ENCODE measurements at regions not wholly inside any gene's neighbourhood (a gene's known extent, or its start where the extent isn't known, plus 50 kb on each side); places are given as distances from the start of the nearest gene placed in this dataset.
A peak's percentile ranks its signal among the peaks of the same experiment; 100 is the strongest.

DNA sequence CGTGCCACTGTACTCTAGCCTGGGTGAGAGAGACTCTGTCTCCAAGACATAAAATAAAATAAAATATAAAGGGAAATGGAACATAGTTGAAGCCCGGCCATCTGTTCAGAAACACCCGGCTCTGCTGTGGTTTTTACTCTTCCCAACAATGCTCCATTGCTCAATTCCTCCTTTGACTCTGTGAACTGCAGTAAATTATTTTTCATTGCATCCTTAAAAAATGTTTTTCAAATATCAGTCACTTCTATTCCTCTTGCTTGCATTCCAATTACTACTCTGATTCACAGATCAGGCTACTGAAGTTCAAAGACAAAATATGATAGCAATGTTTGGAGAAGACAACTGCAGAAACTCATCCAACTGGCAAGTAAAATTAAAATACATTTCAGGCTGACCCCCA lies 983.0 kb downstream of the SORCS1 start:
- no peak for DNase-seq

DNA sequence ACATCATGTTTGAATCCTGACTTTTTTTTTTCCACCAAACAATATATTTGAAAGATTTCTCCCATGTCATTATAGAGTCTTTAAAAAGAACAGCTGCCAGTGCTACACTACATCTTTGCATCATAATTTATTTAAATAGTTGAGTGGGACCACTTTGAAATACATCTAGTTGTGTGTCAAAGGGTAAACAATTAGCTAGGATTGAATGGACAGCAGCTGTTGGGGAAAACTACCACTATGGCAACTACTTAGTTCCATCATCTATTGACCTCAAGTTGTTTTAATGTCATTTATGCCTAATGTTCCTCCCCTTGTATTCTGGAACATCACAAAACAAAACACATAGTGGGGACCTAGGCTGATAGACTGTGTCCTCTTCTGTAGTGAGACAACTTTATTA lies 985.1 kb downstream of the SORCS1 start:
- no peak for DNase-seq

DNA sequence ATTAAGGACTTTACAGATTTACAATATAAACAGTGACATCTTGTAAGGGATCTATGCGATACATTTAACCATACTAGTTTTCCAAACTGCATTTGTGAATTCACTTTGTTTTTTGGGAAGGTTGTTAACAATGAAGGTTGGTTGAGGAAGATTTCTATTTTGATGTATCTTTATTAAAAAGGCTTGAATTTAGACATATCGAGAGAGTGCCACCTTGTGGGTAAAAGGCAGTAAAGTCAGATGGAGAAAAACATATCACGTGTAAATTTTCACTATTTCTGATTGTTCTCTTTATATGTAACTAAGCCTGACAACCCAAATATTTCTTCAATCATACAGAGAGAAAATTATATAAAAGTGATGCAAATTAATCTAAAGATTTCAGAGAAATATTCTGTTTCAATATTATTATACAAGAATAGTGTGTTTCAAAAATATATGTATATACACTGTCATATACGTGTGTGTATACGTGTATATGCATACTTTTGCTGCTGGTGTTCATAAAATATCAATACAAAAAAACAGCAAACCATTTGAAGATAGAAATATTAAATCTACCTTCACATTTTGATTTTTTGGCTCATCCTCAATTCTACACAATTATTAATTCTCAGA lies 988.6 kb downstream of the SORCS1 start:
- peak in 2 of 4 experiments; percentile 2 to 8 for DNase-seq

DNA sequence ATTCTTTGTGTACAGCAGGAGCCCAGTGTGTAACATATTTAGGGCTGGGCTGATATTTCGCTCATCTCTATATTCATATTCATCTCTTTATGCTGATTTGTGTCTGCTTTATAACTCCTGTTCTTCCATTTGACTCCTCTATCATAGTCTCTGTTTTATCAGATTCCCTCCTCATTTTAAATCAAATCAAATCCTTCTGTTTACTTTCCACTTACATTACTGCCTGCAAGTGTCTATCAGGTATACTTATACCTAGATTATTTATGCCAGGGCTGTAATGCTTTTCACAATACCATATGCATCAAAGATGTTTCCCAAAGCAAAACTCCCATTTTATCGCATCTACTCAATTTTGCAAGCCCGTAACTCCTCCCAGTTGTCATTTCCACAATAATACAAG lies 990.7 kb downstream of the SORCS1 start:
- DNase-seq, result no peak

DNA sequence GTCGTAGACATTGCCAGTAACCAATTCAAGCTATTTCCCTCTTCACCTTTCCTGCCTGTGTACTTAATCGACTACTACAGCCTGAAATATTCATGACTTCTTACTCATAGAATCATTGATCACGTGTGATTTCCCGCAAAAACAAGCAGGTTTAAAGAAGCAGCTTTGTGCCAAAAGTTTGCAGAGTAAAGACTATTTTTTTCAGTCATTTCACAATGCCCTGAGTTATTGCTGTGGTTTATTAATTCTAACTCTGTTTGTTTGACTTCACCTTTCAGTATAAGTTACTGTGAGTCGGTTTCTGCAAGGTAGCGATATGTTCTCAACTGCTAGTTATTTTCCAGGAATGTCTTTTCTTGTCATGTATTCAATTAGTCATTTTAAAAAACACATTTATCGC lies 995.3 kb downstream of the SORCS1 start:
- DNase-seq, result no peak

DNA sequence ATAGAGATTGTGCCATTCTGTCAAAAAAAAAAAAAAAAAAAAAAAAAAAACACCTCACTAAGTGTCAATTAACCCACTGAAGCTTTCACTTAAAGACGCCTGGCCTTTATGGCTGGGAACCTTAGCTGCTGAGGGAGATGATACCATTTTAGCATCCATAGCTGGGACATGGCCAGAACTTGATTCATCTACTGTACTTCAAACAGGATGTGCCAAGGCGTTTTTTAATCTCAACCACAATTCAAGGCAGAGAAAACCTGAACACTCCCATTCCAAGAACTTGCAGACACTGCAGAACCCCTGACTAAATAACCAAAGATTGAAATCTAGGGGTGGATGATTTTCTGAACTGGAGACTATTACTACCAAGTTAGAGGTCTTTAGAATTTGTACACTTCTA lies 996.6 kb downstream of the SORCS1 start:
- DNase-seq, result no peak

DNA sequence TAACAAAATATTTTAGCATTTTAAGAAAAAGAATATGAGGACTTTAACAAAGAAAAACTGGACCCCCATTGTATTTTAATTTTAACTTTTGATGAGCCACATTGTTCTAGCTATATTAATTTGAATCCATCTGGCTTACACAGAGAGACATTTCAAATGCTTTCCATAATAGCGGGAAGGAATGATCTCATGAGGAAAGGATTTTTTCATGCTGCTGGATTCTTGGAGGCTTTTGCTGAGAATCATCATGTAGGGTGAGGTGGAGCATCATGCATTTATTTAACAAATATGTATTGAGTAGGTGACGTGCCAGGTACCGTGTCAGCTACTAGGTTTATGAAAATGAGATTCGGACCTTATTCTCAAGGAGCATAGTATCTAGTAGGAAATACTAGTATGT lies 1006.3 kb downstream of the SORCS1 start:
- no peak for DNase-seq

DNA sequence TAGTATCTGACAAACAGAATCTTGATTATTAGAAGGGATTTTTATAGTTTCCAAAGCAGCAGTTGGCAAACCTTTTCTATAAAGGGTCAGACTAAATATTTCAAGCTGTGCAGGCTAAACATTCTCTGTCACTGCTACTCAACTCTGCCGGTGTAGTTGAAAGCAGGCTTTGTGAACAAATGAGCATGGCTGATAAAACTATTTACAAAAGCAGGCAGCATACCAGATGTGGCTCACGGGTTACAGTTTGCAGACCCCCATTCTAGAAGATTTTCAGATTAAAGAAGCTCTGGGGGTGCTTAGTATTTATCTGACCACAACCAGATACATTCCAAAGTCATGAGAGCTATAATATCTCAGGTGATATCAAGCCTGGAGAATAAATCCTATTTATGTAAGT lies 1017.5 kb downstream of the SORCS1 start:
- no peak for DNase-seq

DNA sequence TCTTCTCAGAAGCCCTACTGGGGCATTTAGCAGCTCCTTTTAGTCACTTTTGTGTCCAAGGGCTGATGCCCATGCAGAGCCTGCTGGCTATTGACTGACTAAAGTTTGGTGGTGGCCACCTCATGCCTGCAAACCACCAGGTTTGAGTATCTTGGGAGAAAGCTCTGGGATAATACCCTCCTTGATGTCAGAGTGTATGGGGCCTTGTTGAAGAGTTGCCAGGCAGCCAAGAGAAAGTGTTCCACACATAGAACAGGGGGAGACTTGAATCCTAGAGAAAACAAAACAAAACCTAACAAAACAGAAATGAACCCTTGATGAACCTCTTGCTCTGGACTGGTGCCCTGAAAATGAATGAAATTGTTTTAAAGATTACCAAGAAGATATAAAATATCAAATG lies 1024.6 kb downstream of the SORCS1 start:
- no peak for DNase-seq

DNA sequence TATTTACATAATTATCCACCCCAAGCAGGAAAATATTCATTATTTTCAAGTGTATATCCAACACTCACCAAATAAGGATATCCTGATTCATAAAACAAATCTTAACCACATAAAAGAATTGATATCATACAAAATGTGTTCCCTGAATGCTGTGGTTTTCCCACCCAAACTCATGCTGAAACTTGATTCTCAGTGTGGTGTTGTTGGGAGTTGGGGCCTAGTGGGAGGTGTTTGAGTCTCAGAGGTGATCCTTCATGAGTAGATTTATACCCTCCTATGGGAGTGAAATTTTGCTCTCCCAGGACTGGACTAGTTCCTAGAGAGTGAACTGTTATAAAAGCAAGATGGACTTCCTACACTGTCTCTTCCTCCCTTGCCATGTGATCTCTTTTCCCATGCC lies 1028.3 kb downstream of the SORCS1 start:
- no peak for DNase-seq

DNA sequence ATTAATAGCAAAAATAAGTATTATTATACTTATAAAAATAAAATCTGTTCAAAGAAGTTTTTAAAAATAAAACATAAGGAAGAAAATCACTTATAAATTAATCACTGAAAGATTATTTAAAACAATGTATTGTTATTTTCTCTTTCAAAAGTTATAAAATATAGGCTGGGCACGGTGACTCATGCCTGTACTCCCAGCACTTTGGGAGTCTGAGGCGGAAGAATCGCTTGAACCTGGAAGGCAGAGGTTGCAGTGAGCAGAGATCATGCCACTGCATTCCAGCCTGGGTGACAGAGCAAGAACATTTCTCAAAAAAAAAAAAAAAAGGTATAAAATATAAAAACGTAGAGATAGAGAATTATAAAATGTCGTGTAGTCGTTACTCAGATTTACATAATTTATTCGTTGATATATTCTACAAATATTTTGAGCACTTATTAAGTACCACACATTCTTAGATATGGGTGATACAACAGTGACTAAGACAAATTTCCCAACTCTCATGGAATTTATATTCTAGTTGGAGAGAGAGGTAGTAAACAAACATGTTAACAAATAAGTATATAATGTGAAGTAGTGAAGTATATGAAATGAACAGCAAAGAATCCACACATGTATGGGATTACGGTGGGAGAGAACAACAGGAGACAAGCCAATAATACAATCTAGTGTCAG lies 1030.0 kb downstream of the SORCS1 start:
- DNase-seq, result no peak

DNA sequence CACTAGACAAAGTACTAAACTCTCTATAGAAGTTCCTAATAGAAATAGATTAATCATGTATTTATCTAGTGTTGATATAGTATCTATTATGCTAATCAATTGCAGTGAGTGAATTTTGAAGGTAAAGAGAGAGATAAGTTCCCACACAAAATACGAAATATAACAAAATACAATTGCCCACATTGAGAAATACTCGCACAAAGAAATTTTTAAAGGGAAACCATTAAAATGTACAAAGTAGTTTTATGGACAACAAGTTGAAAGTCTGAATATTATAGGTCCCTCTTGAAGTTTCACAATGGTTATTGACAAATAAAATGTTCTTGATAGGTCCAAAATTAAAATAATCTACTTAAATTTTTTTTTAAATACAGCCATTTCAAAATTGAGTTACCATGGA lies 1031.1 kb downstream of the SORCS1 start:
- DNase-seq, result no peak

DNA sequence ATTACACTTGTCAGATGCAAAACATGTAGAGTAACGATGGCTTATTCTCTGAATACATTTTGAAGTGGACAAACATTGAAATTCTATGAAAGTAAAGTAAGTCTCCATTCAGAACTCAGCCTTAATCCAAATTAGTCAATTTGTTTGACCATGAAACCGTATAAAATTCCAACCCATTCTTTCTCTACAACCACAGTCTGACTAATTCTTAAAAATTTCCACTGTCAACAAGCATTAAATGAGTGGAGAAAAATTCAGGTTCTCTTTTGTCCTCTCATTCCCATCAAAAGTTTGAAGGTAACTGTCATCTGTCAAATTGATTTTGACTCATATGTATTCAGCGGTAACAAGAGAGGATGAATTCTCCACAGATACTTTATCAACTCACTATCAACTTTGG lies 1031.5 kb downstream of the SORCS1 start:
- DNase-seq, result no peak

DNA sequence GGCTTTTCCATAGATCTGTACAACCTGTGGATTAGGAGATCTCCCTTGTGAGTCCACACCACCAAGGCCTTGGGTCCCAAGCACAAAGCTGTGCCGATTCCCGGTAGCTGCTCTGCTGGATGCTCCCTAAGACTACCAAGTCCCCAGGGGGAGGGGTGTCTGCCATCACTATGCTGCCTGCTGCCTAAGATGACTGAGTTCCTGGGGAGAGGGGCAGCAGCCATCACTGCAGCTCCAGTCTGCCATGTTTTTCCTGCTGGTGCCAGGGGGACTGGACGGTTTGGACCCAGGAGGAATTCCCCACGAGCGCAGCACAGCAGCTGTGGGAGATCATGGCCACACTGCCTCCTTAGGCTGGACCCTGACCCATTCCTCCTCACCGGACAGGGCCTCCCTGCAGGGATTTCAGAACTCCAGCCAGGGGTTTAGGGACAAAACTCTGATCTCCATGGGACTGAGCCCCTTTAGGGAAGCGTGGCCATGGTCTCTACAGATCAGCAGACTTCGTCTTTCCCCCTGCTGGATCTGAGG lies 1049.8 kb downstream of the SORCS1 start:
- no peak for DNase-seq

DNA sequence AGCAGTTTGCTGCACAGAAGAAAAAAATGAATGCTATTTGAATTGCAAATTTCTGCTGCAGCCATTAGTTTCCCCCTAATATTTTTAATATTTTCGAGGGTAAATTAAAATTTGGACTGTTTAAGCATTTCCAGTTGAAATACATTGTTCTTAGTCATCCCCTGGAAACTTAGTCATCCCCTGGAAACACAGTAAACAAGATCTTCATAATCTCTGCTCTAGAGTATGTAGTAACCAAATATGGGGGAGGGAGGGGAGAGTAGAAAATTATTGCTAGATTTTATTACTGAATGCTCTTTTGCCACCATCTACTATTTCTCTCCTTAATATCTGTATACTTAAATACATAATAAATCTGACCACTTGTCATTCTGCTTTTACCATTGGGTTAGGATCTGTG lies 1053.3 kb downstream of the SORCS1 start:
- no peak for DNase-seq

DNA sequence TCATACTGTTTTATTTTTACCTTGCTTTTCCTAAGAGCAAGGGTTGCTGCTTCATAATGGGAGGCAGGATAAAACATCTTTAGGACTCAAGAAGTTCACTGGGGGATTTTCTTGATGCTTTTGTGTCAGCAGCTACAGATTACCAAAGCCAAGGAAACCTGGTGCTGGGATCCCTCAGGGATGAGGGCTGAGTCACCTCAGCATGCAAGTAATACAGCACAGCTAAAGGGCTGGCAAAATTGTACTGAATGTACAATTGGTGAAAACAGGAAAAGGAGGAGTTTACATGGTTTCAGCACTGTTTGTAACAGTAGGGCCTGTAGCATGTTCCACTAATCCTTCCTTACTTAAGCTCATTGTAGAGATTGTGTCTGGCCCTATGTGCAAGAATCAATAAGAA lies 1056.8 kb downstream of the SORCS1 start:
- no peak for DNase-seq

DNA sequence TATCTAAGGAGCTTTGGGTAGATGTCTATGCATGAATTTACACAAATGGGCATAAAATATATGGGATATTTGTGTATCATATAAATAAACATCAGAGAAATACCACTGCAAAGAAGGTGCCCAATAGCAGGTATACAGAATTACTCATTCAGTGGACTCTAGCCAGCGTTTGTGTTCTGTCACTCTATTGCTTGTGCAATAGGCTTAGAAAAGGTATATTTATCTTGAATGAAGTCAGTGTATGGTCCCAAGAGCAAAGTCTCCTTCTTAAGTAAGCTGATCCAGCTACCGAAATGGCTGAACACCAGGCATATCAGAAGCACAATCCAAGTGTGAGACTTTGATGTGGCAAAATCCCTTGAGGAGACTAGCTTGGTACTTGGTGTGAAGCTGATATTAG lies 1058.4 kb downstream of the SORCS1 start:
- DNase-seq, result no peak

DNA sequence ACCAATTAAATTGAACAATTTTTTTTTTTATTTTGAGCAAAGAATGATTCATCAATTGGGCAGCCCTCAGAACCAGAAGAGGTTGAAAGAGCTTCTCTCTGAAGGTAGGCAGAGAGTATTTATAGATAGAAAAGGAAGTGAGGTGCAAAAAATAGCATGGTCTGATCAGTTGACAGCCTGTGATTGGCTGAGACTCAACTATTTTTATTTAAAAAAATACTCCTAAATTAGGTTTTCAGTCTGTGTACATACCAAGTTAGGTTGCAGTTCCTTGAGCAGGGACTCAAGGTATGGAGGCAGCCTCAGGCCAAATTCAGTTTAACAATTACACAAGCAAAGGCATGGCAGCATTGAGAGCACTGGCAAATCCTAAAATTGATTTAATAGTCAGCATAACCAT lies 1074.7 kb downstream of the SORCS1 start:
- no peak for DNase-seq

DNA sequence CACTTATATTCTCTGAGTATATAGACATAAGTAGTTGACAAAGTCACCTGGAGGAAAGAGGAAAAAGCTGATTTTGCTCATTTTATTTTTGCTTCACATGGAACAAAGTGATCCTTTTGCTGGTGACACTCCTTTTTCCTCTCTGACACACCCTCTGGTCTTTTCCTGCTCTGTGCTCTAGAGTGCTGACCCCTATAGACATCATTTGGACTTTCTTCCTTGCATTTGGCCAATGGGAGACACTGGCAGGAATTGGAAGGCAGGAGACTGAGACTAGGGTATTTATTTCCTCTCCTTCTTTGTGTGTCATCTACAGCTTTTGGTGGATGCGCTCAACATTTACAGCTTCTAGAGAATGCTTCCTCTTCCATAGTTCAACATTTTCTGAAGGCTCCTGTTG lies 1078.1 kb downstream of the SORCS1 start:
- no peak for DNase-seq

DNA sequence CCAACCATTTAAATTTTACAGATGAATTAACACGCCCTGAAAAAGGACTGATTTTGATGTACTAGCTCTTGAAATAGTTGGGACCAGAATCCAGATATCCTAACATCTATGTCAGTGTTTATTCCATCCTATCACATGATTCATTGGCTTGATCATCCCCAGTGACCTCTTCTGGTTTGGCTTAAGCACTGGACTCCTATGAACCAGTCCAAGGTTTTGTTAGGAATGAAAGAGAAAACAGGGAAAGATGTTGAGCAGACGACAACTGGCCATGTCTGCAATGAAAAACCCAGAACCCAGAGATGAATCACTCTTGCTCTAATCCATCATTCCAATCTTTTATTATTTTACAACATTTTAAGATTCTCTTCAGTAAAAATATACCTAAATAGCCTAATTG lies 1080.9 kb downstream of the SORCS1 start:
- no peak for DNase-seq

DNA sequence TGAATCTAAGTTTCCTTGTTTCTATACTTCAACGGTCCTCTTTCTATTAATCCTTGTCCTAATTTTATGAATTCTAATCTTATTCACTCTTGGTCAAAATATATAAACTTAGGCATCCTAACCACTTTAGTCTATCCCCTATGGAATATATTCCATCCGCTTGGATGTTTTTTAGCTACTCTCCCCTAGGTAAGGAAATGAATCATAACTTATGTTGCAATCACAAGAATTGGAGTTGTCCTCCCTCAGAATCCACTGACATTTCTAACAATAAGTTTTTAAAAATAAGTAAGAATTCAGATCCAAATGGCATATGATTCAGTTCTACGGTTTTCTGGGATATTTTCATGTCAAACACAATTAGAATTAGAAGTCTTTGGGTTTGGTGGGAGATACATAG lies 1081.6 kb downstream of the SORCS1 start:
- DNase-seq, result no peak

DNA sequence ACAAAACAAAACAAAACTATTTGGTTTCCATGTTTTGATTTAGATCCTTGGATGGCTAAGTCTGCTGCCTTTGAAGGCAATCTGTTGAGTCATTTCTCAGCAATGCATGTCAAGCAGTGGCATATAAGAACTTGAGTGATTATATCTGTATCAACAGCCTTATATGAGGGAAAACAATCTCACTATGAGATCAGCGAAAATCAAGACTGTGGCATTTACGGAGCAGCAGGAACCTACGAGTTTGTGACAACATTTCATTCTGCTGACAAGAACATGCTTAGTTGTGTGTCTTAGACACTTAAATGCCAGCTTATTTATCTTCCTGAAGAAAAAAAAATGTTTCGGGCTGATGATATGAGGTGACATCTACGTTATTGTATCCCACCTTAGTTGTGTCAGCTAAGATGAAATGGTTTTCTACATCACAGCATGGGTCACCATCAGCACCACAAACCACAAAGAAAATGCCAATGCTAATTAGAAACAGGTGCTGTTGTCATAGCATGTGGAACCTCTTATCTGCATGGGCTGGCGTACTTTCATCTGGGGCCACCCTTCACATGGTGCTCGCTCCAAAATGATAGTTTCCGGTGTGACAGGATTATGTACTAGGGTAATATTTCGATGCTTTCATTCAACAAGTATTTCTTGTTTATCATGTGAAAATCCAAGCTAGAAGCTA lies 1085.5 kb downstream of the SORCS1 start:
- no peak for DNase-seq

DNA sequence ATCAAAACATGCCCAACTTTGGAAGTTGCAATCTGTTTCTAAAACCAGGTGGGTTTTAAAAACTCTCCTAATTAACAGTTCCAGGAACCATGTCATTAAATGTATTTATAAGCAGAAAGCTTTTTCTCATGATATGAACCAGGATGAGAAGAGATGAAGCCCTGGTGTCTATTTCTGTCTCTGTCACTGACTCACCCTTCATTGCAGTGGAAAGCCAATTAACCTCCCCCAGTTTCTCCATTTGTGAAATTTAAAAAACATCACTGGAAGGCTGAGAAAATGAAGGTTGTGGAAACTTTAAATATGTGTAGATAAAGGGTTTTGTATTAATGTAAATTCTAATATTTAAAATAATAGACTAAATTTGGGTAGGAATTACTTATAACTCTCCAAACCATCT lies 1088.0 kb downstream of the SORCS1 start:
- no peak for DNase-seq

DNA sequence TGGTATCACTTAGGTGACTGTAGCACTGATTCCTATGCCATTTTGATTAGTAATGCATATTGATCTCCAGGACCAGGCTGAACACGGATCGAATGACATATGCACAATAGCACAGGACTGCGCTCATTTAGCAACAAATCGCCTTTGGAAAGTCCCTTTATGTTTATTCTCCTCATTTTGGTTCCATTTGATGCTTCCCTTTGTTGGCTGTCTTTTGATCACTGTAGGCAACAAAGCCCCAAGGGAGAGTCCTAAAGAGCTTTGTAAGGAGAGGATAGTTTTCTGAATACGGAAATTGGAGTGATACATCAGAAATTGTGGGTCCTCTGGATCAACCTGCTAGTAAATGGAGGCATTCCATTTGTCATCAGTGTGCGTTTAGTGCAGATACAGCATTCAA lies 1111.4 kb downstream of the SORCS1 start:
- no peak for DNase-seq

All from suppressor macrophage (primary cell).